RKO (cell line): ENCODE measurements at regions not wholly inside any gene's neighbourhood (a gene's known extent, or its start where the extent isn't known, plus 50 kb on each side); places are given as distances from the start of the nearest gene placed in this dataset.
"Not testable (repeated sequence)": the region's sequence is repeated elsewhere in the genome, so short reads cannot be mapped to it uniquely, and the experiment has no call there.

Source experiments
- DNase-seq: peaks from one replicate; pipeline ENCODE4 v3.0.0-alpha.2; 2016; ENCODE audit warnings: low spot score

DNA sequence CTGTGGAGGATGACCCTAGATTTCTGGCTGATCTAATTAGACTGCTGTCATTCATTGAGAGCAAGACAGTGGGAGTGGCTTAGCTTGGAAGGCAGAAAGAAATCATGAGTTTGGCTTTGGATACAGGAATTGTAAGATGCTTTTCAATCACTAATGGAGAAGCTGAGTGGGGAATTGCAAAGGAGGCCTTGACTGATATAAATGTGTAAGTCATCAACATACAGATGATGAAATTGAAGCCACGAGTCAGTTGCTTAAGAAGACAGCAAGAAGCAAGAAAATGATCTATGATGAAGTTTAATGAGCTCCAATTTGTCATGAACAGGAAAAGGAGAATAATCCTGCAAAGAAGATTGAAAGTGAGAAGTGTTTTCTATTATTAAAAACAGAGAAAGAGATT lies 136.7 kb upstream of the C1QTNF7 start:
- no peak for DNase-seq

DNA sequence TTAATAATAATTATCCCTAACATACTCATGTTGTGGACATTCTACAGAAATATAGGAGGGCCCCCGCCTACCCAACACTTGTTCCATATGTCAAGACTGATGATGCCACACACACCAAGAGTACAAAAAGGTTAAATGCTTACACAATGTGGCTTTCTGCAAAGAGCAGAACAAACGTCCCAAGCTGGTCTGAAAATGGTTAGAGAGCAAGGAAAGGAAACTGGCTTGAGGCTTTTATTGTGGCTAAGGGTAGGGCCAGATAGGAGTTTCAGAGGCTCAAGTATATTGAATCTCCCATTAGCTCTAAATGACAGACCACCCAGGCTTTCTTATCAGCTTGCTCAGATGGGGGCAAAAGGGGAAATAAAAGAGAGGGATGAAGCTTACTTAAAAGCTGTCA lies 134.1 kb upstream of the C1QTNF7 start:
- no peak for DNase-seq

DNA sequence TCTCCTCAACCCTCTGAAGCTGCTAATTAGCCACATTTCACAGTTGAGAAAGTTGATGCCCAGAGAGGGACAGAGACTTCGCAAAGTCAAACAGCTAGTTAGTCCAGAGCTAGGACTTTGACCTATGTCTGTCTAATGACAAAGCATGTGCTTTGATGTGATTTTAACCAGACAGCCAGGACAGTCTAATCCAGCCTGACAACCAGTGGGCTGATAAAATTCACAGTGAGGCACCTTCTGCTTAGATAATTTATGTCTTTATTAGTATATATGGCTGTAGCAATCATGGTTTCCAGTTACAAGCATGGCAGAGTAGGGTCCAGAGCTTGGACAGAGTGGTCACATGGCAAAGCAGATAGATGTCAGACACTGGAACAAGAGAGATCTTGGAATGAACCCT lies 133.6 kb upstream of the C1QTNF7 start:
- DNase-seq, result no peak

DNA sequence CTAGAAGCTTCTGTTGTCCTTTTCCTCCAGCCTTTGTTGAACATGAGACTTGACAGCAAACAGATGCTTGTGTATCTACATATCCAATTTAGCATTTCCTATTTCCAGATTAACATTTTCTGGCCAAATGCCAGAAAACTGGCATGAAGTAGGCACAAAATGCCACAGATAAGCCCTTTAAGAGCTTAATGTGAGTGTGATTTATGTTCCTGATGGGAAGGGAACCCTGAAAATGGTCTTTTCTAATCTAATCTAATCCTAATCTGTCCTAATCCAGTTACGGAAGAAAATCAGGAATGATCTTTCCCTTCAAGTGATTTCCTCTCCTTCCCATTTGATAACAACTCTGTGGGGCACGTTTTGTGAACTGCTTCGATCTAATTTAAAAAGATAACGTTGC lies 133.0 kb upstream of the C1QTNF7 start:
- DNase-seq, result no peak

DNA sequence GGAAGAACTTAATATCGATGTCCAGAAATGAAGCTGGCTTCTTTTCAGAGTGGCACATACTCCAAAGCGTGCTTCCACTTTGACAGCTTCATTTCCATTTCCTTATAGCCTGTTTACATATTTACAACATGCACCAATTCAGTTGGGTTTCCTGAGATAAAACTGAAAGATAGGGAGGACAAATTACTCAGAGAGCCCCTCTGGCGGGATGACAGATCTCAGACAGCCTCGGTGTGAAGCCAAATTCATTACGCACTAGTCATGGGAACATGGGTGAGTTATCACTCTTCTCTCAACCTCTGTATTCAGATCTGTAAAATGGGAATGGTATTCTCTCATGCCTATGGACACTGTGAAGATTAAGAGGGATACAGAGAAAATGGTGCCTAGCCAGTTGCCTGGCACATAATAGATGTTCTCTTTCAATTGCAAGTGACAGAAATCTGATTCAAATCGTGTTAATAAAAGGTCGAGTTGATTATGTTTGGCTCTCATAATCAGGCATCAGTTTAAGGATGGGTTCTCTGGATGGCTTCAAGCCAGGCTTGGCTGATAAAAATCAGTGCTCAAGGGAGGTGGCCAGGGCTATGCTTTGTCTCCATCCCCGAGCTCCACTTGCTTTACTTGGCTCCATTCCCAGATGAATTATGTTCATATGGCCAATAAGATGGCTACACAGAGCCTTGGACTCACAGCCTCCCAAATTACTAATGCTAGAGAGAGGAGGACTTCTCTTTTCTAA lies 132.2 kb upstream of the C1QTNF7 start:
- no peak for DNase-seq

DNA sequence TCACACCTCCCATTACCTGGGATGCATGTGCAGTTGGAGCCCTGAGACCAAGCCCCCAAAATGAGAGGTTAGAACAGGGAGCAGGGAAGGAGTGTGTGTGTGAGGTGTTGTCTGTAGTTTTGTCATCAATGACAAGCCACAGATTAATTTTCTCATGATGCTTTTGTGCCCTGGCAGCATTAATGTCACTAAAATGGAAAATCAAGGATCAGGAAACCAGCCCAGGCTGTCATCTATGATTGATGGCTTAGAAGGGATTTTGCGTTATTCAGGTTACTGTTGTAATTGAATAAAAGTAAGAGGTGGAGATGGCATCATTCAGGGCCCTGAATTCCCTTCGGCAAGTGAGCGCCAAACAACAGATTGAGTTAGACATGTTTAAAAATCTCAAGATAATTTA lies 130.5 kb upstream of the C1QTNF7 start:
- no peak for DNase-seq

DNA sequence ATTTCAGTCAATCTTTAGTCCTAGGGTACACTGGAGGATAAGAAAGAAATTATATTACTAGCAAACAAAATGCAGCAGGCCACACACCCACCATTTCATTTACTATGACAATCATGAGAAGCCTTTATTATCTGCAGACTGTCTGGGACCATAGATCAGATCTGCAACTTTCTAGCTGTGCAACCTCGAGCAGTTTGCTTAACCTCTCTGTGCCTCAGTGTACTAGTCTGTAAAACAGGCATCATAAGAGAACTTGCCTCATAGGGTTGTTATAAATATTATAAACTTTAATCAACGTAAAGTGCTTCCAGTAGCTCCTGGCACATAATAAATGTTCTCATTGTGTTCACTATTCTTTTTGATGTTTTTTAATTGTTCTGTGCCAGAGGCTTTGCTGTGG lies 128.2 kb upstream of the C1QTNF7 start:
- no peak for DNase-seq

GRCh38 chr4:15303052-15303641 lies 124.7 kb upstream of the C1QTNF7 start:
- DNase-seq, result peak; percentile 8

DNA sequence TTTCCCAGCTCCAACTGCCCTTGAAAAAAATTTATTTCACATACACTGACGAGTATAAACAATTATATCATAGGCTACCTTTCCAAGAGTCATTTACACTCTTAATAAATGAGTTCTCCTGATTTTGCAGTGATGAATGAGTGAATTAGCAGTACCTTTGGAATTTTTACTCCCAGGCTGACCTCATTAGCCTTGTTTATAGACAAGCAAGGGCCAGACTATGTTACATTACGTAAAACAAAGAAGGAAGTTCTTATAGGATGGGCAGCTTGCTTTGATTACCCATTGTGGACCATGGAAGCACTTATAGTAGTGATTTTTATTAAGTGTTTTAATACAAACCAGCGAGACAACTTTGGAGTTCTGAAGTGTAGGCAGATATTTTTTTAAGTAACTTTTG lies 112.9 kb upstream of the C1QTNF7 start:
- no peak for DNase-seq

DNA sequence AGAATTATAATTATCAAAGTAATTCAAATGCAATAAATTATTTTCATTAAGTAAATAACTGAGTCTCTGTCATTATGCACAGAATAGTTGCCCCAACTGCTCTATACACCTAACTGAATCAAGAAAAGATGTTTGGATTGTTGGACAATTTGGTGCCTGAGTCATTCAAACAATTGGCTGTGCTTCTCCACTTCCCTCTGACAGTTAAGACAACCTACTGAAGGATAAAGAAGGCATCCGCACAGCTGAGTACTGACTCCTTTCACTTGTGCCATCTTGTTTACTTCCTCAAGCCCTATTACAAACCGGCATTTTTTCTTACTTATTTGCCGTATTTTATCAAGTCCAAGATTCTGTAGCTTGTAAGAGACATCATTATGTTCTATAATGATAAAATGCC lies 110.6 kb upstream of the C1QTNF7 start:
- no peak for DNase-seq

- no peak for DNase-seq
These were observed 109.0 kb upstream of the C1QTNF7 start for GRCh38 chr4:15318621-15319348.

DNA sequence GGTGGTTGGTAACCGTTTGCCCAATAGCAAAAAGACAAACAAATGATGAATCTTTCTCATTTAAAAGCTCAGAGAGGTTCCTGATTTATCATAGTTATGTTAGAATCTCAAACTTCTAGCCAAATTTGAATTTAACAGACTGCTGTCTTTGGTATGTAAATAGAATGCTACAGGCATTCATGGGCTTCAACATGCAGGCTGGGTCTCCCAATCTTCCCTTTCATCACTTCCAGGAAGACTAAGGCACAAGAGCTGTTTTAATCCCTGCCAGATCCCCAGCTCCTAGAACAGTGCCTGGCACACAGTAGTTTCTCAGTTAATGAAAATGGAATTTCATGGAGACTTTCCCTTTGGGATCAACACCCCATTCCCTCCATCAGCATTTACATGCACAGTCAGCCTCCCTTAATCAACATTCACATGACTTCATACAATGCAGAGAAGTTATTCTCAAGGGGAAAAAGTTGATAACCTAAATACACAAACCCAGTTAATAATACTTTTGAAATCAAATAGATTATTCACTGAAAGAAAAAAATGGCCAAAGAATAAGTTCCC lies 107.6 kb upstream of the C1QTNF7 start:
- DNase-seq, result no peak

- no peak for DNase-seq
These were observed 105.8 kb upstream of the C1QTNF7 start for GRCh38 chr4:15322006-15322405.

DNA sequence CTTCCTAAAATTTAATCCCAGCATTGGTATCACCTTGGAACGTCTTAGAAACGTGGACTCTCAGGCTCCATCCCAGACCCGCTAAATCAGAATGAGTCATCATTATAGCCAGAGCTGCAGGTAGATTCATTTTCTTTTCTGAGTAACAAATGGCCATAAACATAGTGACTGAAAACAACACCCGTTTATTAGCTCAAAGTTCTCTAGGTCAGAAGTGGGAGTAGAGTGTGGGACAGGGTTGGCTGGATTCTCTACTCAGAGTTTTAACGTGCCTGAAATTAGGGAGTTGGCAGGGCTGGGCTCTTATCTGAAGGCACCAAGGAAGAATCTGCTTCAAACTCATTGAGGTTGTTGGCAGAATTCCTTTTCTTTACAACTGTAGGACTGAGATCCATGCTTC lies 101.8 kb upstream of the C1QTNF7 start:
- DNase-seq, result no peak

DNA sequence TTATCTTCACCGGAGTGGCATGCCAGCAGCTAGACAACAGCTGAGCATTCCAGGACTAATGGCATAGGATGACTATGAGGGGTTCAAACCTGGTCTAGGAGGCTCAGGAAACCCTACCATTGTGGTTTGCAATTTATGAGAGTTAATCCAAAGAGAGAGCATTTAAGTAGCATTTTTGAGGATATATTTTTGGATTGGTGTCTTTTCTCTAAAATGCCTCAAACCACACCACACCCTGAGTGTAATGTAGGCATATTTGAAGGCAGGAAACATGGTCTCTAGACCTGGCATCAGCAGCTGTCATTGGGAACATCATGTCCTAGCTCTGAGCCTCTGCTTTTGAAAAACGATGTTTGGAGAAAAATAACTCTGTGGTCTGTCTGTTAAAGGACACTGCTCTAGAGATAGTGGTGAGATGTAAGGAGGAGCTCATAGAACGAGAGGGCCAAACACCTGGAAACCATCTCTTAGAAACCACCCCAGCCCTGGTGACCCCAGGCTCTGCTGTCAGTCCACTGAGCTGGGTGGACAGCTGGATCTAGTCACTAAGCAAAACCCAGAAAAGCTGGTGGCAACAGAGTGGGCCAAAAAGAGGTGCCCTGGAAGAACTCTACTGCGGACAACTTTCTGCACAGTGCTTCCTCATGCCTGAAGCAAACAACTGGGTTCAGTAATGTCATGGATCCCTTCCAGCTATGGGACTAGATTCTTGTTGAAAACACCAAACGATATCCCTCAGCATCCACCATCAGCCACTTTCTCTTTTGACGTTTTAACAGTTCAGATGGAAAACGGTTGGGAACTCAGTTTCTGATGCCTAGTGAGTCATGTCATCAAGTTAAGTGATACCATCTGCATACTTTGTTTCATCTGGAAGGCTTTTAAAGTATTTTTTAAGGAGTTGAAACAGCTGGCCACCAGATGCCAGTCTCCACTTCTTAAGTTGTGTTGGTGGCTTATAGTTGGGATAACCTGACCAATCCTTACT lies 100.2 kb upstream of the C1QTNF7 start:
- no peak for DNase-seq

- no peak for DNase-seq
These were observed 95.9 kb upstream of the C1QTNF7 start for GRCh38 chr4:15331930-15332329.

DNA sequence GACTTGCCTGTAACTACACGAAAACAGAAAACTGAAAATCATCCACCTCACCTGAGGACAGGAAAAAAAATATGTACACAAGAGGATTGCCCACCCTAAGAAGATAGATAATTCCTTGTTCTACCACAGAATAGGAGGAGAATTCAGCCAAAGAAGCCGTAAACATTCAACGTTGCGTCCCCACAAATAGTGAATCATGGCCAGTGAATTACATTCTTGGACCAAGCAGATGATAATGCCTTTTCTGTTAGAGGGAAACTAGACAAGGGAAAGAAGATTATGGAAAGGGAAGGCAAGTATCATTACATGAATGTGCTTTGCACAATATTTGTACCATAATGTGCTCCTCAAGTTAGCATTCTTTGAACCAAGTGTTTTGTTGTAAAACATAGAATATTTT lies 95.5 kb upstream of the C1QTNF7 start:
- DNase-seq, result no peak

- no peak for DNase-seq
These were observed 93.9 kb upstream of the C1QTNF7 start for GRCh38 chr4:15333692-15334633.

DNA sequence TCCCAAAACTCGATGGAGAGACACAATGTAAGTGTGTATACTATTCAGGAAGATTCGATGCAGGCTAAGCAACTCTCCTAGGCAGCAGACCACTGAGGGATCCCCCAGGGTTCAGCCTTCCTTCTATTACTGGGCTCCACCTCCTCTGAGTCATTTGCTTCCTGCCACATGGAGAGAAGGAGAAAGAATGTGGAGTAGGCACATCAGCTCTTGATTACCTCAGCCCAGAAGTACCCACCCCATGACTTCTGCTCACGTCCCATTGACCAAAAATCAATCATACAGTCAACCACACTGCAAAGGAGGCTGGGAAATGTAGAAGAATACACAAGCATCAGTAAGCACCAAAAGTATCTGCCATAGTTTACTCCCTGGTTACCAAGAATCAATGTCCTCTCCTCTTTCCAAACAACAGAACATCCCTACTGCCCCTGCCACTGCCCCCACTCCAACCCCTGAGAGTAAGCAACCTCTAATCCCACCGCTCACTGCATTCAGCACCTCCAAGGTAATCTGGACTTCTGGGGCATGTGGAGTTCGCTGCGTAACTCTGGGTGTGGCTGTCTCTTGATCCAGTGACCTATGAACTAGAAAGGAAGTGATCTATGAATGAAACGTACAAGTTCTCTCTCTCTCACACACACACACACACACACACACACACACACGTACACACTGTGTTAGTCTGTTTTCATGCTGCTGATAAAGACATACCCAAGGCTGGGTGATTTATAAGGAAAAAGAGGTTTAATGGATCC lies 91.2 kb upstream of the C1QTNF7 start:
- DNase-seq, result peak; percentile 14

- DNase-seq, result not testable (repeated sequence)
These were observed 90.6 kb upstream of the C1QTNF7 start for GRCh38 chr4:15337168-15337657.
